ENCODE measurements at regions not wholly inside any gene's neighbourhood (a gene's known extent, or its start where the extent isn't known, plus 50 kb on each side); places are given as distances from the start of the nearest gene placed in this dataset.

GRCh38 chr9:108484468-108484867, 371.3 kb downstream of the ACTL7B start:
- no peaks in the 10 kb centered on the region for H3K36me3 ChIP-seq (replicated peaks in 1 of 2; ENCODE audit: control insufficient read depth in 1 of 2, insufficient read depth in 2 of 2, low read length in 2 of 2)
- no peak overlapping the region for H3K4me3 Mint-ChIP-seq
- H3K36me3 Mint-ChIP-seq = no peaks in the 10 kb centered on the region
- no peak overlapping the region for H3K4me2 ChIP-seq (replicated peaks; ENCODE audit: extremely low read depth, low read length, poor library complexity, severe bottlenecking)
- no peaks in the 10 kb centered on the region for H3K9me3 Mint-ChIP-seq
- no peak overlapping the region for H3K9ac ChIP-seq (ENCODE audit: insufficient read depth, low read length, poor library complexity, severe bottlenecking)
- TF ChIP-seq CTCF (IDR thresholded peaks at IDR 0.05) = no peak
- H3K27me3 Mint-ChIP-seq (ENCODE audit: low read depth in 3 of 3) = peaks cover 0 to 9% (median 4%) of the 10 kb centered on the region in 3 donors
- no peaks in the 10 kb centered on the region for H3K27me3 ChIP-seq (ENCODE audit: control insufficient read depth in 2 of 2, insufficient read depth in 2 of 2, low read length in 2 of 2)
- H3K4me1 Mint-ChIP-seq = peaks cover 6% of the 10 kb centered on the region
- no peaks in the 10 kb centered on the region for H3K4me1 ChIP-seq (ENCODE audit: control insufficient read depth in 1 of 2, insufficient read depth in 2 of 2, low read length in 2 of 2)
- H3K79me2 ChIP-seq (ENCODE audit: insufficient read depth, low read length) = no peaks in the 10 kb centered on the region
- no peaks in the 10 kb centered on the region for H3K9me3 ChIP-seq (replicated peaks in 1 of 2; ENCODE audit: control insufficient read depth in 1 of 2, insufficient read depth in 1 of 2, low read length in 2 of 2)
- intact Hi-C loops (cut with micrococcal nuclease) = no loop called here
- H2AFZ ChIP-seq (ENCODE audit: insufficient read depth, low read depth, low read length, poor library complexity, severe bottlenecking) = no peak overlapping the region
- 100% methylated on average over 1 of the region's 1 CpG for WGBS (ENCODE audit: insufficient coverage)
- H3K4me3 ChIP-seq (replicated peaks in 1 of 3; ENCODE audit: low read depth in 2 of 3, low read length in 3 of 3) = no peak overlapping the region
- no peak overlapping the region for H3K27ac ChIP-seq (ENCODE audit: low read depth in 1 of 2, low read length in 2 of 2)
- DNase-seq = no peak
- H4K20me1 ChIP-seq (ENCODE audit: insufficient read depth, low read length) = no peaks in the 10 kb centered on the region
- H3K27ac Mint-ChIP-seq = no peak overlapping the region

- Mint-ChIP-seq H3K4me3 (no peak overlapping the region), H3K27me3 (ENCODE audit: low read depth in 3 of 3) (peaks cover 0 to 4% (median 4%) of the 10 kb centered on the region in 3 donors), H3K36me3 (no peaks in the 10 kb centered on the region), H3K27ac (no peak overlapping the region), H3K9me3 (no peaks in the 10 kb centered on the region), H3K4me1 (peaks cover 6% of the 10 kb centered on the region)
- DNase-seq = no peak
- Histone ChIP-seq H3K27me3 (ENCODE audit: control insufficient read depth in 2 of 2, insufficient read depth in 2 of 2, low read length in 2 of 2) (no peaks in the 10 kb centered on the region), H3K4me1 (ENCODE audit: control insufficient read depth in 1 of 2, insufficient read depth in 2 of 2, low read length in 2 of 2) (no peaks in the 10 kb centered on the region), H3K27ac (ENCODE audit: low read depth in 1 of 2, low read length in 2 of 2) (no peak overlapping the region), H3K4me3 (replicated peaks in 1 of 3; ENCODE audit: low read depth in 2 of 3, low read length in 3 of 3) (no peak overlapping the region), H3K9ac (ENCODE audit: insufficient read depth, low read length, poor library complexity, severe bottlenecking) (no peak overlapping the region), H3K79me2 (ENCODE audit: insufficient read depth, low read length) (no peaks in the 10 kb centered on the region), H3K36me3 (replicated peaks in 1 of 2; ENCODE audit: control insufficient read depth in 1 of 2, insufficient read depth in 2 of 2, low read length in 2 of 2) (no peaks in the 10 kb centered on the region), H4K20me1 (ENCODE audit: insufficient read depth, low read length) (no peaks in the 10 kb centered on the region), H3K9me3 (replicated peaks in 1 of 2; ENCODE audit: control insufficient read depth in 1 of 2, insufficient read depth in 1 of 2, low read length in 2 of 2) (no peaks in the 10 kb centered on the region), H2AFZ (ENCODE audit: insufficient read depth, low read depth, low read length, poor library complexity, severe bottlenecking) (no peak overlapping the region), H3K4me2 (replicated peaks; ENCODE audit: extremely low read depth, low read length, poor library complexity, severe bottlenecking) (no peak overlapping the region)
- no peak for TF ChIP-seq CTCF (IDR thresholded peaks at IDR 0.05)
- intact Hi-C loops (cut with micrococcal nuclease) = no loop called here
- 100% methylated on average over 1 of the region's 2 CpGs for WGBS (ENCODE audit: insufficient coverage)
Observed at GRCh38 chr9:108483676-108484075, 372.1 kb downstream of the ACTL7B start.

All from CD14-positive monocyte (primary cell).